PC-9 (cell line): ENCODE measurements at regions not wholly inside any gene's neighbourhood (a gene's known extent, or its start where the extent isn't known, plus 50 kb on each side); places are given as distances from the start of the nearest gene placed in this dataset.
A peak's percentile ranks its signal among the peaks of the same experiment; 100 is the strongest.
"Not testable (repeated sequence)": the region's sequence is repeated elsewhere in the genome, so short reads cannot be mapped to it uniquely, and the experiment has no call there.

Source experiments
- BruUV-seq: library from RNA; stranded (reverse); fragments of 400-500 nt; replicated peaks from 2 replicates; lab custom pipeline; 2021; lab: Mats Ljungman, UMichigan
- CTCF ChIA-PET: fragments of 300-600 bp; sonication (Branson Sonifier 250); formaldehyde crosslinking; loops from one replicate; lab custom pipeline; 2022; ENCODE audit warnings: antibody characterized with exemption; lab: Charles Lee
- POLR2A ChIA-PET: fragments of 300-600 bp; sonication (Branson Sonifier 250); formaldehyde crosslinking; loops from one replicate; lab custom pipeline; 2022; ENCODE audit warnings: antibody characterized with exemption; ENCODE audit not compliant: unreplicated experiment; lab: Charles Lee
- DNase-seq, 2 experiments: peaks; one replicate each; pipeline versions ENCODE4 v3.0.0 to v3.0.0-alpha.2; 2015 to 2022; ENCODE audit warnings: mixed read lengths in 1 of 2
- H2AFZ ChIP-seq: fragments of 200-600 bp; sonication (generic); 2 replicates; pipeline ENCODE4 v1.8.1; 2017; ENCODE audit warnings: antibody characterized with exemption
- H3F3A ChIP-seq: fragments of 200-600 bp; sonication (generic); 2 replicates; pipeline ENCODE4 v1.8.1; 2017; ENCODE audit warnings: antibody characterized with exemption, mild to moderate bottlenecking, low read depth; ENCODE audit not compliant: insufficient read depth
- H3K27ac ChIP-seq: fragments of 200-600 bp; sonication (generic); 2 replicates; pipeline ENCODE4 v1.6.1; 2016; ENCODE audit warnings: mixed run types
- H3K27me3 ChIP-seq: fragments of 200-600 bp; sonication (generic); 2 replicates; pipeline ENCODE4 v1.6.1; 2016; ENCODE audit warnings: low read depth, mixed run types; ENCODE audit not compliant: insufficient read depth
- H3K36me3 ChIP-seq: fragments of 200-600 bp; sonication (generic); 2 replicates; pipeline ENCODE4 v1.6.1; 2016; ENCODE audit warnings: low read depth, mixed run types
- H3K4me1 ChIP-seq: fragments of 200-600 bp; sonication (generic); replicated peaks from 2 replicates; pipeline ENCODE4 v1.6.1; 2016; ENCODE audit warnings: mixed run types; ENCODE audit not compliant: insufficient read depth
- H3K4me2 ChIP-seq: fragments of 200-600 bp; sonication (generic); 2 replicates; pipeline ENCODE4 v1.6.1; 2017; ENCODE audit warnings: mixed run types
- H3K4me3 ChIP-seq: fragments of 200-600 bp; sonication (generic); 2 replicates; pipeline ENCODE4 v1.6.1; 2016; ENCODE audit warnings: mixed run types
- H3K79me2 ChIP-seq: fragments of 200-600 bp; sonication (generic); 2 replicates; pipeline ENCODE4 v1.6.1; 2017; ENCODE audit warnings: low read depth, mixed run types
- H3K9me2 ChIP-seq: fragments of 200-600 bp; sonication (generic); 2 replicates; pipeline ENCODE4 v1.8.1; 2017; ENCODE audit warnings: mild to moderate bottlenecking; ENCODE audit not compliant: insufficient read depth
- H3K9me3 ChIP-seq: fragments of 200-600 bp; sonication (generic); 2 replicates; pipeline ENCODE4 v1.8.1; 2016; ENCODE audit warnings: low read depth; ENCODE audit not compliant: insufficient read depth
- H4K20me1 ChIP-seq: fragments of 200-600 bp; sonication (generic); 2 replicates; pipeline ENCODE4 v1.8.1; 2017; ENCODE audit not compliant: insufficient read depth
- EZH2 ChIP-seq: fragments of 200-600 bp; sonication (generic); IDR thresholded peaks from 2 replicates; pipeline ENCODE4 v1.8.0; 2017; ENCODE audit warnings: antibody characterized with exemption, low read depth
- intact Hi-C: fragments of 100-400 bp; cut with micrococcal nuclease; formaldehyde crosslinking; loops from one replicate; pipeline ENCODE4 v1.10.0; 2022; ENCODE audit not compliant: unreplicated experiment
- TF ChIP-seq, protein P1 (sequence below): fragments of 200-600 bp; sonication (generic); conservative IDR thresholded peaks from 2 replicates; pipeline ENCODE4 v1.6.1; 2017; ENCODE audit warnings: mixed run types, antibody characterized with exemption, mild to moderate bottlenecking, moderate library complexity

DNA sequence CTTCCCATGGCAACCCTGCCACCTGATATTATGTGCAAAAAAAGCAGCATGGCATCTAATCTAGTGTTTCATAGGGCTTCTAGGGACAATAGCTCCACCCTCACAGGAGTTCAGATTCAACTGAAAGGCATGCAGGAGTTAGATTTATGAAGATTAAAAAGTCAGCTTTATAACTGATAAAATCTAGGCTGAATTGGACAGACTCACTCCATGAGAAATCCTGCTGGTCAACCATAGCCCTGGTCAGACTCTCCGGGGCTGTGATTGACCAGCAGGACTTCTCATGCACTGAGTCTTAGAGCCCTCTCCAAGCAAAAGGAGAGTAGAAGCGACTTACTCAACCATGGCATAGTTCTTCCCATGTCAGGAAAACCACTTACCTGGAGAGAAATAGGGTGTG lies 345.4 kb downstream of the NEBL start:
- Histone ChIP-seq H3K4me2 (no peak overlapping the region), H3F3A (no peaks in the 10 kb centered on the region), H3K4me1 (no peaks in the 10 kb centered on the region), H3K9me2 (no peaks in the 10 kb centered on the region), H3K27ac (no peak overlapping the region), H3K79me2 (no peaks in the 10 kb centered on the region), H4K20me1 (no peaks in the 10 kb centered on the region), H3K36me3 (no peaks in the 10 kb centered on the region), H3K9me3 (no peaks in the 10 kb centered on the region), H3K27me3 (peaks cover 4% of the 10 kb centered on the region; the same call in 1 of the 2 replicates), H3K4me3 (no peak overlapping the region), H2AFZ (no peak overlapping the region)
- no peak for DNase-seq
- intact Hi-C loops = no loop called here
- TF ChIP-seq EZH2 = no peak
- TF ChIP-seq, protein P1, sequence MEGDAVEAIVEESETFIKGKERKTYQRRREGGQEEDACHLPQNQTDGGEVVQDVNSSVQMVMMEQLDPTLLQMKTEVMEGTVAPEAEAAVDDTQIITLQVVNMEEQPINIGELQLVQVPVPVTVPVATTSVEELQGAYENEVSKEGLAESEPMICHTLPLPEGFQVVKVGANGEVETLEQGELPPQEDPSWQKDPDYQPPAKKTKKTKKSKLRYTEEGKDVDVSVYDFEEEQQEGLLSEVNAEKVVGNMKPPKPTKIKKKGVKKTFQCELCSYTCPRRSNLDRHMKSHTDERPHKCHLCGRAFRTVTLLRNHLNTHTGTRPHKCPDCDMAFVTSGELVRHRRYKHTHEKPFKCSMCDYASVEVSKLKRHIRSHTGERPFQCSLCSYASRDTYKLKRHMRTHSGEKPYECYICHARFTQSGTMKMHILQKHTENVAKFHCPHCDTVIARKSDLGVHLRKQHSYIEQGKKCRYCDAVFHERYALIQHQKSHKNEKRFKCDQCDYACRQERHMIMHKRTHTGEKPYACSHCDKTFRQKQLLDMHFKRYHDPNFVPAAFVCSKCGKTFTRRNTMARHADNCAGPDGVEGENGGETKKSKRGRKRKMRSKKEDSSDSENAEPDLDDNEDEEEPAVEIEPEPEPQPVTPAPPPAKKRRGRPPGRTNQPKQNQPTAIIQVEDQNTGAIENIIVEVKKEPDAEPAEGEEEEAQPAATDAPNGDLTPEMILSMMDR = no peak
- BruUV-seq = no TSS peak
- ChIA-PET CTCF (no interaction called here), POLR2A (no interaction called here)

DNA sequence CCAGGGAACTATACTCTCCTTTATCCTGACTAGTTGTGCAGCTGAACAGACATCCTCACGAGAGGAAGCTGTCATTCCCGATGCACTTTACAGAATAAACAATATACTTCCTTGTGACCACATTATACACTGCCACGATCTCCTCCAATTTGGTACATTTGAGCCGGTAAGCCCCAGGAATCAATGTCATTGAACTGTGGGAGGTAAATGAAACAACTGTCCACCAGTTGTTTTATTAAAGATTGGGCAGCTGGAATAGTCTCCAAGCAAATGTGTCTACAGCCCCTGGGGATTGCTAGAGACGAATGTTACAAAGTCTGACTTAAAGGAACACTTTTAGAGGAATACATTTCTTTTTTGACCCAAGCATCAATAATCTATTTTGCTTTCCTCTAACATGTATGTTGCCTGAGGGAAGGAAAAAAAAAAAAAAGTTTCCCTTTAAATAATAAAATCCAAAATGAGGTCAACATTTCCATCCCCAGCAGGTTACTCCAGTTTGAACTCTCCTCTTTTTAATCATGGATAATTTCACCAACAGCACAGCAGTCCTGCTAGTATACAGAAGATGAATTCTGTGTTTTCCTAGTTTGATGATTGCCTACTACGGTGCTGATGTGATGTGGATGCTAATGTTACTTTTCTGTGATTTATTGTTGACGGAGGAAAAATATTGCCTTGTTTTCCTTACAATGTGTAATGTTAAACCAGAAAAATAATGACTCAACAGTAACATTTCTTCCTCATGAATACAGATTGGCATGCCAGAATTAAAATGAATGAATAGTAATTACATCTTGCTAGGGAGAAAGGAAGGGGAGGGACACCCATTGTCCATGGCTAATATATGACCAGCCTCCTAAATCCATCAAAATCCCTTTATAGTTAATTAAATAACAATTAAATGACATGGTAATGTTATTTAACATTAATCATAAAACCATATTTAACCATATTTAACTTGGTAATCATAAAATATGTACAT lies 360.9 kb downstream of the NEBL start:
- H3K9me2 ChIP-seq = no peaks in the 10 kb centered on the region
- no peaks in the 10 kb centered on the region for H3K27me3 ChIP-seq
- no peaks in the 10 kb centered on the region for H3K79me2 ChIP-seq
- BruUV-seq = no TSS peak
- H3K36me3 ChIP-seq = no peaks in the 10 kb centered on the region
- no peak overlapping the region for H3K27ac ChIP-seq
- ChIA-PET CTCF (no interaction called here), POLR2A (no interaction called here)
- no peaks in the 10 kb centered on the region for H4K20me1 ChIP-seq
- no peaks in the 10 kb centered on the region for H3F3A ChIP-seq
- no peak overlapping the region for H2AFZ ChIP-seq
- H3K4me1 ChIP-seq = no peaks in the 10 kb centered on the region
- TF ChIP-seq, protein P1 = no peak
- TF ChIP-seq EZH2 = no peak
- DNase-seq = no peak
- intact Hi-C loops = no loop called here
- no peak overlapping the region for H3K4me2 ChIP-seq
- H3K9me3 ChIP-seq = no peaks in the 10 kb centered on the region
- H3K4me3 ChIP-seq = no peak overlapping the region

- peak overlapping the region; percentile 26; the same call in 1 of the 2 replicates for H3K4me2 ChIP-seq
- H4K20me1 ChIP-seq, H3K4me1 ChIP-seq, BruUV-seq, H3K27ac ChIP-seq, H2AFZ ChIP-seq, H3F3A ChIP-seq, CTCF ChIA-PET, POLR2A ChIA-PET, intact Hi-C loops, H3K79me2 ChIP-seq, H3K9me2 ChIP-seq, H3K4me3 ChIP-seq, H3K36me3 ChIP-seq, H3K27me3 ChIP-seq, H3K9me3 ChIP-seq: not testable (repeated sequence)
- DNase-seq = peak in 1 of 2 experiments; percentile 51
Measured at GRCh38 chr10:20531241-20531883, 365.7 kb downstream of the NEBL start.
